HUES48 (cell line): ENCODE measurements at regions not wholly inside any gene's neighbourhood (a gene's known extent, or its start where the extent isn't known, plus 50 kb on each side); places are given as distances from the start of the nearest gene placed in this dataset.

Experiments used
- H3K27ac ChIP-seq: one replicate; pipeline ENCODE4 v1.7.0; 2013; ENCODE audit warnings: low read depth, low read length, inconsistent platforms
- H3K27me3 ChIP-seq: 2 replicates; pipeline ENCODE4 v1.6.1; 2013; ENCODE audit warnings: mild to moderate bottlenecking, low read length; ENCODE audit not compliant: control insufficient read depth, insufficient read depth
- H3K36me3 ChIP-seq: 2 replicates; pipeline ENCODE4 v1.6.1; 2013; ENCODE audit warnings: low read length; ENCODE audit not compliant: control insufficient read depth, insufficient read depth
- H3K4me1 ChIP-seq: 2 replicates; pipeline ENCODE4 v1.6.1; 2013; ENCODE audit warnings: mild to moderate bottlenecking, low read length; ENCODE audit not compliant: control insufficient read depth, insufficient read depth
- H3K4me3 ChIP-seq: 2 replicates; pipeline ENCODE4 v1.5.1; 2013; ENCODE audit warnings: mild to moderate bottlenecking, low read depth, low read length
- H3K9ac ChIP-seq: 2 replicates; pipeline ENCODE4 v1.6.1; 2013; ENCODE audit warnings: mild to moderate bottlenecking, low read depth, low read length, moderate library complexity
- H3K9me3 ChIP-seq: 2 replicates; pipeline ENCODE4 v1.6.1; 2013; ENCODE audit warnings: low read length; ENCODE audit not compliant: control insufficient read depth, insufficient read depth

DNA sequence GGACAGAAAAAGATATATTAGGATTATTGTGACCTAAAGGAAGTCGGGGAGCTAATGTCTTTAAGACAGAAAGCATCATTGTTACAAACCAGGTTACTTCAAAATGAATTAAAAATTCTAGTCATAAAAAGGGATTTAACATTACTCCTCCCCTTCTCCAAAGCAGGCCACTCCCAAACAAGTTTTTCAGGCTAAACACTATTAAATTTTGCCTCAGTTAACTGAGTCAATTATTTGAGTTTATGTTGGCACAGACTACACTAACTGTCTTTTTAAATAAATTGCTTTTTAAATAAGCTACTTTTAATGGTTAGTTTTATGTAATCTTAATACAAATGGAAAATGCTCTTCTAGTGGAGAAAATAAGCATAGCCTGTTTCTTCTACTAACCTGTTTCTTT lies 395.0 kb upstream of the DUSP10 start:
- no peaks in the 10 kb centered on the region for H3K27me3 ChIP-seq
- no peaks in the 10 kb centered on the region for H3K4me1 ChIP-seq
- no peaks in the 10 kb centered on the region for H3K36me3 ChIP-seq
- no peak overlapping the region for H3K9ac ChIP-seq
- H3K9me3 ChIP-seq: no peaks in the 10 kb centered on the region
- H3K4me3 ChIP-seq: no peak overlapping the region
- no peak overlapping the region for H3K27ac ChIP-seq

DNA sequence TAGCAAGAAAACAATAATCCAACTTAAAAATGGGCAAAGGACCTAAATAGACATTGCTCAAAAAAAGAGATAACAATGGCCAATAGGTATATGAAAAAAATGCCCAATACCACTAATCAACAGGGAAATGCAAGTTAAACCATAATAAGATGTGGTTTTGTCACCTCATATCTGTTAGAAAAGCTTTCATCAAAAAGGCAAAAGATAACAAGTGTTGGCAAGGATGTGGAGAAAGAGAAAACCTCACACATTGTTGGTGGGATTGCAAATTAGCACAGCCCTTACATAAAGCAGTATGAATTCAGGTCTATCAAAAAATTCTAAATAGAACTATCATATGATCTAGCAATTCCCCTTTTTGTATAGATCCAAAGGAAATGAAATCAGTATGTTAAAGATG lies 387.2 kb upstream of the DUSP10 start:
- no peak overlapping the region for H3K9ac ChIP-seq

DNA sequence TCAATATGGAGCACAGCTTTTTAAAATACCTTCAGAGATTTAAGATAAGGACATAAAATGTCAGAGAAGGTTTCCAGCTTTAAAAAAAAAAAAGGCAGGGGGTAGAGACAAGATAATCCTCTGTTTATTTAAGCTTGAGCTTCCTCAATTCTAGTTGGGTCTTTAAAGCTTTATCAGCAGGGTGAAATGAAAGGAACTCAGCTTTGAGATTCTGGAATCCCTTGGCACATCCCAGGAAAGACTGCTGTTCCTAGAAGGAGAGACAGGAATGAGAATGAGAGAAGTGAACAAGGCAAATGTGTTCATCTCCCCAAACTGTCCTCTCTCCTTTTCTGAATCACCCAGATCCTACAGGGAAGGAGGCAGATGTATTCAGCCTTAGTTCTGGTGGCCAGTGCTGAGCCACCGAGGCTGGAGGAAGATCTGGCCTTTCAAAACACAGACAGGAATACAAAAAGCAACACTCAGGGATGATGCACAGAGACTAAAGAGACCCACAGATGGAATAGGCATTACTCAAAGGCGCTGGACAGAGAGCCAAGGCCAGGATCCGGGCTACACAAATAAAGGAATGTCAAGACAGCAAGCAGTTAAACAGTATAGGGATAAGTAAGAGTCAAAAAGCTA lies 385.8 kb upstream of the DUSP10 start:
- no peak overlapping the region for H3K9ac ChIP-seq
- no peaks in the 10 kb centered on the region for H3K27me3 ChIP-seq
- H3K36me3 ChIP-seq: no peaks in the 10 kb centered on the region
- H3K9me3 ChIP-seq: no peaks in the 10 kb centered on the region
- H3K4me1 ChIP-seq: no peaks in the 10 kb centered on the region
- no peak overlapping the region for H3K27ac ChIP-seq
- H3K4me3 ChIP-seq: no peak overlapping the region

More for the DNA sequence above, 387.2 kb upstream of the DUSP10 start:
- H3K4me3 ChIP-seq: no peak overlapping the region
- H3K27ac ChIP-seq: no peak overlapping the region
- H3K27me3 ChIP-seq: no peaks in the 10 kb centered on the region
- no peaks in the 10 kb centered on the region for H3K36me3 ChIP-seq
- H3K4me1 ChIP-seq: no peaks in the 10 kb centered on the region
- no peaks in the 10 kb centered on the region for H3K9me3 ChIP-seq

DNA sequence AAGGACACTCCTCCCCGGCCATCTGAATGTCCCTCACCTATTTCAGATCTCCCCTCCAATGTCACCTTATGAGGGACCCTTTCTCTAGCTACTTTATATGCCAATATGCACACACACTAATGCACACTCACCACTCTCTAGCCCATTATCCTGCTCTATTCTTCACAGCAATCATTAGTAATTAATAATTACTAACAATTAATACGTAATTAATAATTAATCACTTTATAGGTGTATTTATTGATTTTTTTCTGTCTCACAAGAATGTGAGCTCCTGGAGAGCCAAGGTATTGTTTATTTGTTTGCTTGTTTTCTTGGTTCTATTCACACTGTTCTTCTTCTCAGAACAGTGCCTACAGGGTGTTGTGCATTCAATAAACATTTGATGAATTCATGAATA lies 385.2 kb upstream of the DUSP10 start:
- Histone ChIP-seq H3K27me3 (no peaks in the 10 kb centered on the region), H3K9me3 (no peaks in the 10 kb centered on the region), H3K27ac (no peak overlapping the region), H3K36me3 (no peaks in the 10 kb centered on the region), H3K9ac (no peak overlapping the region), H3K4me1 (no peaks in the 10 kb centered on the region), H3K4me3 (no peak overlapping the region)

DNA sequence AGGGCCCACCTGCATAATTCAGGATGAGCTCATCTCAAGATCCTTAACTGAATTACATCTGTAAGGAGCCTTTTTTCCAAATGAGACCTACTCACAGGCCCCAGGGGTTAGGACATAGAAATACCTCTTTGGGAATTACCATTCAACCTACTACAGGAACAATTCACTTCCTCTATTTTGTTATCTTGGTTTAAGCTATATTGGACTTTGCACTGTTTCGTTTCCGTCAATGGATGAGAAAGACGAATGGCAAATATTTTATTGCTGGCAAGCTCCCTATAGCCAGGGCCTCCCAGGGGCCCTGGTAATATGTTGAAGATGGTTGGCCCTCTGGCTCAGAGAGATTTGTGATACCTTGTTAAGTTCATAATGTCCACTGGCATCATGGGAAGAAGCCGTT lies 384.2 kb upstream of the DUSP10 start:
- Histone ChIP-seq H3K36me3 (no peaks in the 10 kb centered on the region), H3K27me3 (no peaks in the 10 kb centered on the region), H3K9me3 (no peaks in the 10 kb centered on the region), H3K9ac (no peak overlapping the region), H3K4me3 (no peak overlapping the region), H3K4me1 (no peaks in the 10 kb centered on the region), H3K27ac (no peak overlapping the region)

DNA sequence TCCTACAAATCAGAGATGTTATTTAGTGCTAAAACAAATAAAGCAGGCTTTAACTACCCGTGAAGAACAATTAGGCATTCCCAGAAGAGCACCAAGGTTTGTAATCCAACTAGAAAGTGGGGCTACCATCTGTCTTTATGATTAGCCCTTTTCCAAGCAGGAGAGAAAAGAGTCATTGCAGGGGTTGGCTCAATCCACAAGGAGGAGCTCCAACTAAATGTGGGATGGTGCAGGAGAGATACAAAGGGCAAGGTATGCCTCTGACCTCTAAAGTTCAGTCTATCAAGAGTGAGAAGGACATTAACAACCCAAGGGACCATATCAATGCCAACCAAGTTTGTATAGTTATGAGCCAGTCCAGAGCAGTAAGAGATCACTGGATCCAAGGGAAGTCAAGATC lies 382.7 kb upstream of the DUSP10 start:
- no peaks in the 10 kb centered on the region for H3K9me3 ChIP-seq
- no peaks in the 10 kb centered on the region for H3K36me3 ChIP-seq
- H3K4me3 ChIP-seq: no peak overlapping the region
- H3K4me1 ChIP-seq: no peaks in the 10 kb centered on the region
- no peak overlapping the region for H3K27ac ChIP-seq
- H3K9ac ChIP-seq: no peak overlapping the region
- no peaks in the 10 kb centered on the region for H3K27me3 ChIP-seq

DNA sequence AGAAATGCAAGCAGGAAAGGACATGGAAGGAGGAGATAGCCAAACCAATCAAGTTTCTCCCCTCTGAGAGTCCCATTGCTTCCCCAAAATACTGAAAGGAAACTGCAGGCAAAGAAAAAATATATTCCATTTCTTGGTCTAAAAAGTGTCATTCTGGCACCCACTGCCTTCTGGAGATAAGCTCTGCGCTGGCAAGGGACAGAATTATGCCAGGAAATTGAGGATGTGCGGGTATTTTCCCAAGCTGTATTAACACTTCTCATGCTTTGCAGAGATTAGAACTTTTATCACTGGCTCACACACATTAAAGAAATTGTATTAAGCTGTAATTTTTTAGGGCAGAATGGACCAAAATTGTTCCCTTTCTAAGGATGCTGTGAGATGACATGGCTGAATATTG lies 381.2 kb upstream of the DUSP10 start:
- H3K27ac ChIP-seq: no peak overlapping the region
- no peaks in the 10 kb centered on the region for H3K27me3 ChIP-seq
- H3K36me3 ChIP-seq: no peaks in the 10 kb centered on the region
- no peak overlapping the region for H3K9ac ChIP-seq
- H3K4me3 ChIP-seq: no peak overlapping the region
- no peaks in the 10 kb centered on the region for H3K9me3 ChIP-seq
- H3K4me1 ChIP-seq: no peaks in the 10 kb centered on the region

DNA sequence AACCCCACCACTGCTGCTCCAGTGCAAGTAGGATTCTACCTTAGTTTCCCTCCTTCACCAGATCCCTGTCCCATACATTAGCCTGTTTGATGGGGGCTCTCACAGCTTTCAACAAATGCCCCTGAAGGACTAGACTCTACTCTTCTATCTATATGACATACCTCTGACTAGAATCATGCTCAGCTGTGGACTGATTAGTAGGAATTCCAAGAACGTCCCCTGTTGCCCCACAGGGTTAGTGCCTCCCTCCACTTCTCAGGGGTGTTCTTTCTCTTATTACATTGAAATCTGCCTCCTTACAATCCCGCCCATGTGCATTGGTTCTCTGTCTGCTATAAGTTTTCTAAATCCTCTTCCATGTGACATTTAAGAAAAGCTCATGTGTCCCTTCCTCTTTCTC lies 375.9 kb upstream of the DUSP10 start:
- H3K36me3 ChIP-seq: no peaks in the 10 kb centered on the region
- no peak overlapping the region for H3K4me3 ChIP-seq
- no peak overlapping the region for H3K9ac ChIP-seq

DNA sequence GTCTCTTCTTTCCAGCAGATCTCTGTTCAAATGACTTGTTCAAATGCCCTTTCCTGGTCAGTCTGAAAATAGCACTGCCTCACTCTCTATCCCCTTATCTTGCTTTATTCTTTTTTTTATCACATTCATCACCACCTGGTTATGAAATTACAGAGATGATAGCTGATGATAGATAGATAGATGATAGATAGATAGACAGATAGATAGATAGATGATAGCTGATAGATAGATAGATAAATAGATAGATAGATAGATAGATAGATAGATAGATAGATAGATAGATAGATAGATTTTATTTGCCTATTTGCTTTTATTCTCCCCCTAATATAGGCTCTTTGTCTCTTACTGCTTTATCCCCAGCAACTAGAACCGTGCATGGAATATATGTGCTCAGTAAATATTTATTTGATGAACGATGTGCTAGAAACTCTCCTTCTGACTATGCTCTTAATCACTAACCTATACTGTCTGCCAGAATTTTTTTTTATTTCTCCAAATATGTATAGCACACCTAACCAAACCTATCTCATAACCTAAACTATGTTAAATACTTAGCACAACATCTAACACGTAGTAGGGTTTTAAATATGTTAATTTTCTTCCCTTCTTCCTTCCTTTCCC lies 372.8 kb upstream of the DUSP10 start:
- Histone ChIP-seq H3K36me3 (no peaks in the 10 kb centered on the region), H3K9ac (no peak overlapping the region), H3K27me3 (no peaks in the 10 kb centered on the region), H3K4me3 (no peak overlapping the region), H3K4me1 (no peaks in the 10 kb centered on the region), H3K27ac (no peak overlapping the region), H3K9me3 (no peaks in the 10 kb centered on the region)

More for the DNA sequence above, 375.9 kb upstream of the DUSP10 start:
- H3K27ac ChIP-seq: no peak overlapping the region
- no peaks in the 10 kb centered on the region for H3K27me3 ChIP-seq
- no peaks in the 10 kb centered on the region for H3K4me1 ChIP-seq
- H3K9me3 ChIP-seq: no peaks in the 10 kb centered on the region

DNA sequence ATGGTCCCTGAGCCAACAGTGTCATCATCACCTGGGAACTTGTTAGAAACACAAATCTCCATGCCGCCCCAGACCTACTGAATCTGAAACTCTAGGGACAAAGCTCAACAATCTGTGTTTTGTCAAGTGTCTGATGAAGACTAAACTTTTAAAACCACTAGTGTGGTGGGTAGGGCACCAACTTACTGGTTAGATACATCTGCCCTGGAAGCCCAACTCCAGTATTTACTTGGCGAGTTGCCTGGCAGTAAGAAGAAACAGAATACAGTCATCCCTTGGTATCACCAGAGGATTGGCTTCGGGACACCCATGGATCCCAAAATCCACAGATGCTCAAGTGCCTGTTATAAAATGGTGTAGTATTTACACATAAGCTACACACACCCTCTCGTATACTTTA lies 367.9 kb upstream of the DUSP10 start:
- H3K4me1 ChIP-seq: peaks cover 9% of the 10 kb centered on the region; the same call in 1 of the 2 replicates
- H3K4me3 ChIP-seq: no peak overlapping the region
- no peaks in the 10 kb centered on the region for H3K27me3 ChIP-seq
- no peaks in the 10 kb centered on the region for H3K9me3 ChIP-seq
- no peak overlapping the region for H3K9ac ChIP-seq
- H3K36me3 ChIP-seq: no peaks in the 10 kb centered on the region
- no peak overlapping the region for H3K27ac ChIP-seq

DNA sequence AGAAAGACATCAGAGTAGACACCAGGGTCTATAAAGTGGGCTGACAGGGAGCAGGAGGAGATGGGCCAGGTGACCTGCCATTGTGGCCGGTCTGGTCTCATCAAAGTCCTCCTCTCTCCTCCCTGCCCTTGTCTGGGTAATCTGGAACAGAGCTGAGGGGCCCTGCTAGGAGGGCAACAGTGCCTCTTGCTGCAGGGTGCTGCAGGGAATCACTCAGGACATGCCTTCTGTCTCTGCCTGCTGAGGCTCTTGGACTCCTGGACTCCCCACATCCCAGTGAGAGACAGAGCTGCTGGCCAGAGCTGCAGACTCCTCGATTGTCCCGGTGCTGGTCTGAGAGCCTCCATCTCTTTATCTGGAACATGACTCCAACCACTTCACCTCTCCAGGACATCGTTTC lies 366.1 kb upstream of the DUSP10 start:
- no peaks in the 10 kb centered on the region for H3K9me3 ChIP-seq
- H3K4me3 ChIP-seq: no peak overlapping the region
- peaks cover 9% of the 10 kb centered on the region; the same call in 1 of the 2 replicates for H3K4me1 ChIP-seq
- H3K36me3 ChIP-seq: no peaks in the 10 kb centered on the region
- no peak overlapping the region for H3K27ac ChIP-seq
- no peaks in the 10 kb centered on the region for H3K27me3 ChIP-seq
- H3K9ac ChIP-seq: no peak overlapping the region
